ENCODE measurements at regions not wholly inside any gene's neighbourhood (a gene's known extent, or its start where the extent isn't known, plus 50 kb on each side); places are given as distances from the start of the nearest gene placed in this dataset.

GRCh38 chr2:6626401-6627012 lies 239.2 kb downstream of the CMPK2 start:
- H3K4me3 ChIP-seq (replicated peaks in 1 of 2; ENCODE audit: low read depth in 2 of 2, low read length in 2 of 2) = no peak overlapping the region
- DNase-seq (ENCODE audit: low read depth in 2 of 2) = no peak
- TF ChIP-seq CTCF (IDR thresholded peaks at IDR 0.05; ENCODE audit: low read depth, low read length) = no peak

- no peak for DNase-seq (ENCODE audit: low read depth in 2 of 2)
- H3K4me3 ChIP-seq (replicated peaks in 1 of 2; ENCODE audit: low read depth in 2 of 2, low read length in 2 of 2) = no peak overlapping the region
- TF ChIP-seq CTCF (IDR thresholded peaks at IDR 0.05; ENCODE audit: low read depth, low read length) = no peak
These were observed 238.4 kb downstream of the CMPK2 start for GRCh38 chr2:6627316-6627715.

DNA sequence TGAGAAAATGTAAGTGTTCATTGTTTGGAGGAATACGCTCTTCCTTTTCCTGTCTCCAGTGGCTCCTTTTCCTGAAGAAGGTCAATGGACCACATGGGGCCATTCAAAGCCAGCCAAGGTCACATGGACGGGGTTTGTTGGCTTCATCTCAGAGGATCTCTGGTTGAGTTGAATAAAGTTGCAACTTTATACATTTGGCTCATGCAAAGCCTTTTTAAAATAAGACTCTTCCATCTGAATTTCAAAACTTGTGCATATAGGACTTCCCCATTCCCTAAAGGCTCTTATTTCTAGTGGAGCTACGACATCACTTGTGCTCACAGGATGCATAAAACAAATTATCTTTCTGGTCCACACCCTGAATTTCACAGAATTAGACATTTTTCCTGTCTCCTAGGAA lies 235.5 kb downstream of the CMPK2 start:
- H3K4me3 ChIP-seq (replicated peaks in 1 of 2; ENCODE audit: low read depth in 2 of 2, low read length in 2 of 2) = no peak overlapping the region
- no peak for DNase-seq (ENCODE audit: low read depth in 2 of 2)
- no peak for TF ChIP-seq CTCF (IDR thresholded peaks at IDR 0.05; ENCODE audit: low read depth, low read length)

- no peak for DNase-seq (ENCODE audit: low read depth in 2 of 2)
- no peak overlapping the region for H3K4me3 ChIP-seq (replicated peaks in 1 of 2; ENCODE audit: low read depth in 2 of 2, low read length in 2 of 2)
- no peak for TF ChIP-seq CTCF (IDR thresholded peaks at IDR 0.05; ENCODE audit: low read depth, low read length)
These were observed 230.4 kb downstream of the CMPK2 start for GRCh38 chr2:6635296-6635695.

DNA sequence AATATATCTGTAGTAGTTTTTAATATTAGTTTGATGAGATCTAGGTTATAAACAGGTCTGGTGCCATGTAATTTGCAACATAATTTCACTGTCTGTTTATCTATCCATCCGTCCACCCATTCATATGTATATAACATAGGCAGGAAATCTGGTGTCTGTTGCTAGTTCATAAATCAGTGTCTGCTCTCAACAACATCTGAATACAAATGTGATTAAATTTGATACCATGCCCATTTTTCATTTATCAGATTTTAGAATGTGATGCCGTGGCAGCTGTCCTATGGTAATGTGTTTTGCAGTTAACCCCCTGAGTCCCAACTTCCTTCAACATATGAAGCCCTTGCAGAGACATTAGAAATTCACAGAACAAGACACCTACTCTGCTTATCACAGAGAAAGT lies 228.4 kb downstream of the CMPK2 start:
- no peak for DNase-seq (ENCODE audit: low read depth in 2 of 2)
- H3K4me3 ChIP-seq (replicated peaks in 1 of 2; ENCODE audit: low read depth in 2 of 2, low read length in 2 of 2) = no peak overlapping the region
- no peak for TF ChIP-seq CTCF (IDR thresholded peaks at IDR 0.05; ENCODE audit: low read depth, low read length)

- DNase-seq (ENCODE audit: low read depth in 2 of 2) = no peak
- no peak for TF ChIP-seq CTCF (IDR thresholded peaks at IDR 0.05; ENCODE audit: low read depth, low read length)
These were observed 225.6 kb downstream of the CMPK2 start for GRCh38 chr2:6639929-6640620.

More at GRCh38 chr2:6639929-6640620, 225.6 kb downstream of the CMPK2 start:
- H3K4me3 ChIP-seq (replicated peaks in 1 of 2; ENCODE audit: low read depth in 2 of 2, low read length in 2 of 2) = no peak overlapping the region

All from cardiac fibroblast (primary cell).